H9 (cell line): ENCODE measurements at regions not wholly inside any gene's neighbourhood (a gene's known extent, or its start where the extent isn't known, plus 50 kb on each side); places are given as distances from the start of the nearest gene placed in this dataset.

Source experiments
- DNase-seq: peaks from one replicate; pipeline ENCODE4 v3.0.0-alpha.2; 2017
- H2AFZ ChIP-seq: one replicate; pipeline ENCODE4 v1.6.1; 2013; ENCODE audit warnings: mild to moderate bottlenecking, low read length, control low read depth, moderate library complexity
- H2AK5ac ChIP-seq: 2 replicates; pipeline ENCODE4 v1.6.1; 2013; ENCODE audit warnings: low read length, control low read depth, mixed read lengths; ENCODE audit not compliant: insufficient read length
- H2BK120ac ChIP-seq: one replicate; pipeline ENCODE4 v1.6.1; 2013; ENCODE audit warnings: low read depth, mild to moderate bottlenecking, low read length, control low read depth, inconsistent platforms; ENCODE audit not compliant: poor library complexity, severe bottlenecking
- H2BK12ac ChIP-seq: 2 replicates; pipeline ENCODE4 v1.6.1; 2013; ENCODE audit warnings: low read length, control low read depth, mixed read lengths, low read depth; ENCODE audit not compliant: insufficient read length
- H2BK15ac ChIP-seq: 2 replicates; pipeline ENCODE4 v1.6.1; 2013; ENCODE audit warnings: low read depth, low read length, control low read depth
- H2BK20ac ChIP-seq: one replicate; pipeline ENCODE4 v1.6.1; 2013; ENCODE audit warnings: low read depth, mild to moderate bottlenecking, low read length, control low read depth, inconsistent platforms; ENCODE audit not compliant: poor library complexity, severe bottlenecking
- H2BK5ac ChIP-seq: 2 replicates; pipeline ENCODE4 v1.6.1; 2013; ENCODE audit warnings: low read length, control low read depth, mixed read lengths; ENCODE audit not compliant: insufficient read length
- H3K14ac ChIP-seq: 2 replicates; pipeline ENCODE4 v1.6.1; 2013; ENCODE audit warnings: low read length, control low read depth; ENCODE audit not compliant: insufficient read depth
- H3K18ac ChIP-seq: 2 replicates; pipeline ENCODE4 v1.6.1; 2013; ENCODE audit warnings: low read depth, mild to moderate bottlenecking, mixed read lengths, low read length, control low read depth; ENCODE audit not compliant: insufficient read length
- H3K23ac ChIP-seq: 2 replicates; pipeline ENCODE4 v1.6.1; 2013; ENCODE audit warnings: low read length, control low read depth, mixed read lengths, low read depth; ENCODE audit not compliant: insufficient read length
- H3K23me2 ChIP-seq: 2 replicates; pipeline ENCODE4 v1.6.1; 2013; ENCODE audit warnings: low read depth, mild to moderate bottlenecking, mixed read lengths, low read length, control low read depth; ENCODE audit not compliant: insufficient read length, poor library complexity, severe bottlenecking
- H3K27ac ChIP-seq: 2 replicates; pipeline ENCODE4 v1.5.1; 2013; ENCODE audit warnings: low read length, control low read depth, mixed read lengths, low read depth; ENCODE audit not compliant: insufficient read length
- H3K27me3 ChIP-seq: 2 replicates; pipeline ENCODE4 v1.6.1; 2013; ENCODE audit warnings: low read length, control low read depth, inconsistent platforms; ENCODE audit not compliant: insufficient read depth
- H3K4ac ChIP-seq: 2 replicates; pipeline ENCODE4 v1.6.1; 2013; ENCODE audit warnings: low read depth, mild to moderate bottlenecking, control low read depth, inconsistent platforms, low read length, moderate library complexity
- H3K4me1 ChIP-seq: 2 replicates; pipeline ENCODE4 v1.6.1; 2013; ENCODE audit warnings: low read length, control low read depth, inconsistent platforms; ENCODE audit not compliant: insufficient read depth
- H3K4me2 ChIP-seq: 2 replicates; pipeline ENCODE4 v1.6.1; 2013; ENCODE audit warnings: low read length, control low read depth, mixed read lengths; ENCODE audit not compliant: insufficient read length, insufficient read depth
- H3K56ac ChIP-seq: 2 replicates; pipeline ENCODE4 v1.6.1; 2013; ENCODE audit warnings: low read depth, mild to moderate bottlenecking, mixed read lengths, low read length, control low read depth; ENCODE audit not compliant: insufficient read length
- H3K79me1 ChIP-seq: 2 replicates; pipeline ENCODE4 v1.6.1; 2013; ENCODE audit warnings: low read depth, mild to moderate bottlenecking, moderate library complexity, low read length, control low read depth, inconsistent platforms; ENCODE audit not compliant: insufficient read depth, poor library complexity, severe bottlenecking
- H3K79me2 ChIP-seq: 2 replicates; pipeline ENCODE4 v1.6.1; 2013; ENCODE audit warnings: low read length, control low read depth, inconsistent platforms; ENCODE audit not compliant: insufficient read depth
- H3K9ac ChIP-seq: 2 replicates; pipeline ENCODE4 v1.6.1; 2013; ENCODE audit warnings: low read length, control low read depth, mixed read lengths; ENCODE audit not compliant: insufficient read length; ENCODE audit errors: extremely low read depth
- H3K9me3 ChIP-seq: one replicate; pipeline ENCODE4 v1.6.1; 2013; ENCODE audit warnings: low read depth, low read length, inconsistent platforms; ENCODE audit not compliant: control insufficient read depth
- H3T11ph ChIP-seq: one replicate; pipeline ENCODE4 v1.6.1; 2013; ENCODE audit warnings: mild to moderate bottlenecking, low read length, control low read depth, inconsistent platforms
- H4K20me1 ChIP-seq: one replicate; pipeline ENCODE4 v1.6.1; 2013; ENCODE audit not compliant: control insufficient read depth, insufficient read length, insufficient read depth
- H4K5ac ChIP-seq: 2 replicates; pipeline ENCODE4 v1.6.1; 2013; ENCODE audit warnings: low read depth, mild to moderate bottlenecking, mixed read lengths, low read length, control low read depth; ENCODE audit not compliant: insufficient read length
- H4K8ac ChIP-seq: replicated peaks from 2 replicates; pipeline ENCODE4 v1.6.1; 2013; ENCODE audit warnings: low read length, control low read depth, mixed read lengths, low read depth; ENCODE audit not compliant: insufficient read length
- H4K91ac ChIP-seq: 2 replicates; pipeline ENCODE4 v1.6.1; 2013; ENCODE audit warnings: low read depth, mild to moderate bottlenecking, moderate library complexity, mixed read lengths, low read length, control low read depth; ENCODE audit not compliant: insufficient read length
- H3K27ac Mint-ChIP-seq, 3 experiments: 2 replicates in 2 of 3; 3 replicates in 1 of 3; pipeline ENCODE4 v1.8.0; 2020 to 2021; ENCODE audit warnings: mixed read lengths in 3 of 3, mild to moderate bottlenecking in 1 of 3, moderate library complexity in 1 of 3
- H3K27me3 Mint-ChIP-seq: 2 replicates; pipeline ENCODE4 v1.8.0; 2021; ENCODE audit warnings: low read depth, mild to moderate bottlenecking, moderate library complexity, mixed read lengths
- H3K36me3 Mint-ChIP-seq, 3 experiments: 2 replicates in 2 of 3; 3 replicates in 1 of 3; pipeline ENCODE4 v1.8.0; 2020 to 2021; ENCODE audit warnings: low read depth in 3 of 3, mixed read lengths in 3 of 3; ENCODE audit not compliant: insufficient read depth in 1 of 3
- H3K4me1 Mint-ChIP-seq, 2 experiments: 2 replicates each; pipeline ENCODE4 v1.8.0; 2020; ENCODE audit warnings: mixed read lengths in 2 of 2
- H3K4me3 Mint-ChIP-seq, 2 experiments: 2 replicates in 1 of 2; 3 replicates in 1 of 2; pipeline ENCODE4 v1.8.0; 2020 to 2021; ENCODE audit warnings: mild to moderate bottlenecking in 2 of 2, mixed read lengths in 2 of 2, moderate library complexity in 1 of 2
- H3K9me3 Mint-ChIP-seq, 2 experiments: 2 replicates in 1 of 2; 3 replicates in 1 of 2; pipeline ENCODE4 v1.8.0; 2020; ENCODE audit warnings: mild to moderate bottlenecking in 2 of 2, mixed read lengths in 2 of 2, moderate library complexity in 1 of 2
- CTCF ChIP-seq: fragments of 200-600 bp; sonication (generic); conservative IDR thresholded peaks from 3 replicates; pipeline ENCODE4 v1.8.0; 2021; ENCODE audit warnings: antibody characterized with exemption, mild to moderate bottlenecking
- WGBS: extraction: QIAGEN DNeasy Blood & Tissue Kit; methylation state at CpG from one replicate; pipeline ENCODE4 v1.1.7; 2013; ENCODE audit warnings: missing lambda C conversion rate, low lambda C conversion rate, mixed read lengths; ENCODE audit not compliant: insufficient read length; ENCODE audit errors: extremely low coverage; 5-methylcytosine and 5-hydroxymethylcytosine counted together

- H3K36me3 Mint-ChIP-seq: peaks cover 10 to 35% (median 12%) of the 10 kb centered on the region in 3 experiments
- H3K79me2 ChIP-seq: no peaks in the 10 kb centered on the region
- no peak overlapping the region for H3K18ac ChIP-seq
- no peak for DNase-seq
- no peak overlapping the region for H3K56ac ChIP-seq
- no peak overlapping the region for H3K27ac ChIP-seq
- H4K20me1 ChIP-seq: no peaks in the 10 kb centered on the region
- no peak overlapping the region for H4K8ac ChIP-seq
- TF ChIP-seq CTCF: no peak
- H4K5ac ChIP-seq: no peak overlapping the region
- H3K9me3 ChIP-seq: peaks cover 17% of the 10 kb centered on the region
- H3T11ph ChIP-seq: no peak overlapping the region
- H3K14ac ChIP-seq: no peak overlapping the region
- no peak overlapping the region for H3K9ac ChIP-seq
- H2BK20ac ChIP-seq: no peak overlapping the region
- no peak overlapping the region for H3K27ac Mint-ChIP-seq
- no peaks in the 10 kb centered on the region for H3K27me3 ChIP-seq
- no peaks in the 10 kb centered on the region for H3K23me2 ChIP-seq
- H3K4ac ChIP-seq: no peak overlapping the region
- H2AFZ ChIP-seq: no peak overlapping the region
- H3K23ac ChIP-seq: no peak overlapping the region
- H2AK5ac ChIP-seq: no peak overlapping the region
- H3K9me3 Mint-ChIP-seq: peaks cover 46 to 63% of the 10 kb centered on the region in 2 experiments
- no peaks in the 10 kb centered on the region for H3K4me1 Mint-ChIP-seq
- no peak overlapping the region for H2BK5ac ChIP-seq
- no peak overlapping the region for H2BK15ac ChIP-seq
- H2BK12ac ChIP-seq: no peak overlapping the region
- no peaks in the 10 kb centered on the region for H3K27me3 Mint-ChIP-seq
- no peaks in the 10 kb centered on the region for H3K4me1 ChIP-seq
- H2BK120ac ChIP-seq: no peak overlapping the region
- no peak overlapping the region for H3K4me3 Mint-ChIP-seq
- H4K91ac ChIP-seq: no peak overlapping the region
- no peak overlapping the region for H3K4me2 ChIP-seq
- H3K79me1 ChIP-seq: no peaks in the 10 kb centered on the region
- WGBS: no CpG with 5 or more reads among the region's 1 CpG
Observed at GRCh38 chr3:118838871-118839270, 195.8 kb downstream of the IGSF11 start.
